Upper lobe of left lung (tissue), 6 donors: ENCODE measurements at regions not wholly inside any gene's neighbourhood (a gene's known extent, or its start where the extent isn't known, plus 50 kb on each side); places are given as distances from the start of the nearest gene placed in this dataset.

Experiments
- ATAC-seq, 2 donors: fragments of 200-7000 bp; cut with Tn5 transposase; one replicate each; pipeline ENCODE4 v1.9.1; 2022; ENCODE audit warnings: mild to moderate bottlenecking in 2 of 2, moderate library complexity in 2 of 2; ENCODE audit not compliant: low FRiP score in 2 of 2
- DNase-seq, 2 donors: peaks; one replicate each; pipeline ENCODE4 v3.0.0-alpha.2; 2019 to 2020
- H3K27ac ChIP-seq, 4 donors: fragments of 200-600 bp; sonication (generic); one replicate each; pipeline ENCODE4 v1.5.1; 2016 to 2019
- H3K27me3 ChIP-seq, 4 donors: fragments of 200-600 bp; sonication (generic); one replicate each; pipeline ENCODE4 v1.5.1; 2017 to 2019
- H3K36me3 ChIP-seq, 4 donors: fragments of 200-600 bp; sonication (generic); one replicate each; pipeline ENCODE4 v1.5.1; 2016 to 2019
- H3K4me1 ChIP-seq, 4 donors: fragments of 200-600 bp; sonication (generic); one replicate each; pipeline ENCODE4 v1.5.1; 2018 to 2019
- H3K4me3 ChIP-seq, 4 donors: fragments of 200-600 bp; sonication (generic); one replicate each; pipeline ENCODE4 v1.5.1; 2017 to 2019; ENCODE audit warnings: mild to moderate bottlenecking in 2 of 4, moderate library complexity in 1 of 4
- H3K9me3 ChIP-seq, 4 donors: fragments of 200-600 bp; sonication (generic); one replicate each; pipeline ENCODE4 v1.5.1; 2018 to 2019
- EP300 ChIP-seq, 4 donors: sonication (generic); formaldehyde crosslinking; IDR thresholded peaks; one replicate each; pipeline ENCODE4 v1.5.1; 2017; ENCODE audit warnings: antibody characterized with exemption in 4 of 4, control low read depth in 2 of 4
- POLR2A ChIP-seq, 4 donors: fragments of 450-650 bp; IDR thresholded peaks; one replicate each; pipeline ENCODE4 v1.5.1; 2016 to 2017; ENCODE audit warnings: antibody characterized with exemption in 4 of 4, mild to moderate bottlenecking in 2 of 4
- POLR2AphosphoS5 ChIP-seq, 2 donors: sonication (generic); formaldehyde crosslinking; IDR thresholded peaks; one replicate each; pipeline ENCODE4 v1.5.1; 2017; ENCODE audit warnings: antibody characterized with exemption in 2 of 2
- WGBS, 2 donors: methylation state at CpG; one replicate each; pipeline ENCODE4 v1.1.5; 2017 to 2018; 5-methylcytosine and 5-hydroxymethylcytosine counted together
- TF ChIP-seq, protein P1 (sequence below), 6 experiments: fragments of 450-650 bp in 4 of 6; fragments of 200-600 bp in 2 of 6; sonication (generic) in 2 of 6; IDR thresholded peaks; one replicate each; pipeline ENCODE4 v1.5.1; 2016 to 2019; ENCODE audit warnings: antibody characterized with exemption in 6 of 6
- donor health status: DM: no; HTN: no; CAD: no; lungs with moderate emphysema.
- donor health status: DM: no; HTN: yes; CAD: no; lungs with severe emphysema.

DNA sequence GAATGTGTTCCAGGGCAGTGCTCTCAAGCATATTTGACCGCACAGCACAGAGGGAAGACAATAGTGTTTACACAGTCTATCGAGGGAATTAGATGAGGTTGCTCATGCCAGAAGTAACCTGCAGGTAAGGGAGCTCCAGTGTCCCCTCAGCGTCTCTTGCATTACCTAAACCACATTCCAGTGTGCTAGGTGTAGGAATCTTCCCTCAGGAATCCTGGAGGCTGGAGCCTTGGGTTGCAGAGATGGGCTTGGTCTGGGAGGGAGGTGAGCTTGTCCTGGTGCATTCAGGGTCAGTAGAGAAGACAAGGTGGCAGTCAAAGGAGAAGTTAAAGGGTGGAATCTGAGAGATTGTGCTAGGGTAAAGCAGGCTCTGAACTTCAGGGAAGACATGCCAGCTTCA is 56.3 kb downstream of the SOX14 start:
- no peaks in the 10 kb centered on the region for H3K27me3 ChIP-seq
- ATAC-seq: no peak
- H3K27ac ChIP-seq: no peak overlapping the region
- no peak overlapping the region for H3K4me3 ChIP-seq
- DNase-seq: no peak
- H3K4me1 ChIP-seq: no peaks in the 10 kb centered on the region
- no peak for TF ChIP-seq EP300 (IDR thresholded peaks at IDR 0.05)
- TF ChIP-seq, protein P1, sequence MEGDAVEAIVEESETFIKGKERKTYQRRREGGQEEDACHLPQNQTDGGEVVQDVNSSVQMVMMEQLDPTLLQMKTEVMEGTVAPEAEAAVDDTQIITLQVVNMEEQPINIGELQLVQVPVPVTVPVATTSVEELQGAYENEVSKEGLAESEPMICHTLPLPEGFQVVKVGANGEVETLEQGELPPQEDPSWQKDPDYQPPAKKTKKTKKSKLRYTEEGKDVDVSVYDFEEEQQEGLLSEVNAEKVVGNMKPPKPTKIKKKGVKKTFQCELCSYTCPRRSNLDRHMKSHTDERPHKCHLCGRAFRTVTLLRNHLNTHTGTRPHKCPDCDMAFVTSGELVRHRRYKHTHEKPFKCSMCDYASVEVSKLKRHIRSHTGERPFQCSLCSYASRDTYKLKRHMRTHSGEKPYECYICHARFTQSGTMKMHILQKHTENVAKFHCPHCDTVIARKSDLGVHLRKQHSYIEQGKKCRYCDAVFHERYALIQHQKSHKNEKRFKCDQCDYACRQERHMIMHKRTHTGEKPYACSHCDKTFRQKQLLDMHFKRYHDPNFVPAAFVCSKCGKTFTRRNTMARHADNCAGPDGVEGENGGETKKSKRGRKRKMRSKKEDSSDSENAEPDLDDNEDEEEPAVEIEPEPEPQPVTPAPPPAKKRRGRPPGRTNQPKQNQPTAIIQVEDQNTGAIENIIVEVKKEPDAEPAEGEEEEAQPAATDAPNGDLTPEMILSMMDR (IDR thresholded peaks at IDR 0.05): no peak
- TF ChIP-seq POLR2AphosphoS5 (IDR thresholded peaks at IDR 0.05): no peak
- TF ChIP-seq POLR2A (IDR thresholded peaks at IDR 0.05): no peak
- no peaks in the 10 kb centered on the region for H3K36me3 ChIP-seq
- no peaks in the 10 kb centered on the region for H3K9me3 ChIP-seq
- WGBS, 2 donors: 67 to 71% methylated on average over 3 of the region's 3 CpGs

DNA sequence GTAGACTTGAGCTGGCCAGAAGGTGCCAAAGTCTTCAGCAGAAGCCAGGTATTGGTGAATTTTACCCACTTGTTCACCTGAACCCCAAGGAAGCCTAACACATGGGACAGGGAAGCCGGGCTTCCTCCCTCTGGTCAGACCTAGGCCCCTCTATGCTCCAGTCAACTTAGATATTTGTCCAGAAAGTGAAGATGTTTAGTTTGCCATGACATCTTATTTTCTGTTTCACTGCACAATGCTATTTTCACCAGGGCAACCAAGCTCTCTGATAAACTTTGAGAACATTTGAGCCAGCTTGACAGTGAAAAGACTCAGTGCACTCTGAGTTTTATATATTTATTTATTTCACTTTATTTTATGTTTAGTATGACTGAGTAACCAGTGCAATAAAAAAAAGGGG is 71.0 kb downstream of the SOX14 start:
- DNase-seq: no peak
- Histone ChIP-seq H3K27ac (no peak overlapping the region), H3K36me3 (no peaks in the 10 kb centered on the region), H3K4me3 (no peak overlapping the region), H3K4me1 (no peaks in the 10 kb centered on the region), H3K27me3 (no peaks in the 10 kb centered on the region), H3K9me3 (no peaks in the 10 kb centered on the region)
- WGBS, 2 donors: 78 to 100% methylated on average over 1 of the region's 1 CpG
- TF ChIP-seq POLR2AphosphoS5 (IDR thresholded peaks at IDR 0.05): no peak
- TF ChIP-seq, protein P1 (IDR thresholded peaks at IDR 0.05): no peak
- no peak for TF ChIP-seq POLR2A (IDR thresholded peaks at IDR 0.05)
- TF ChIP-seq EP300 (IDR thresholded peaks at IDR 0.05): no peak
- no peak for ATAC-seq

DNA sequence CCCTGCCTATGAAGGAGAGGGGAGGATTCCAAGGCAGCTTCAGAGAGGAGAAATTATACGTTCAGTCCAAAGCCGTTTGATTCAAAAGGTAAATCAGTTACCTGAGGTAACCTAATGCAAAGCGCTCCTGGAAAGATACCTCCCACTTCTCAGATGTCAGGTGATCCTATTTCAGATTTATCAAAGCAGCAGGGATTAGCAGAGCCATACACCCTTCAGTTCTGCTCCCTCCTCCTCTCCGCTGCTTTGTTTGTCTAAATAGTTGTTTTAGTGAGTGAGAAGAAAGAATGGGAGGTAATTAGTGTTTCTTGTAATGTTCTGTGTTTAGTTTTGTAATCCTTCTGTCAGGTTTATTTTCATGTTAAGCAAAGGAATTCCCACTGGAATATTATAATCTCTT is 81.1 kb downstream of the SOX14 start:
- Histone ChIP-seq H3K9me3 (no peaks in the 10 kb centered on the region), H3K27me3 (no peaks in the 10 kb centered on the region), H3K27ac (no peak overlapping the region), H3K4me1 (no peaks in the 10 kb centered on the region), H3K4me3 (no peak overlapping the region), H3K36me3 (no peaks in the 10 kb centered on the region)
- 22 to 40% methylated on average over 4 of the region's 4 CpGs for WGBS, 2 donors
- no peak for DNase-seq
- TF ChIP-seq, protein P1 (IDR thresholded peaks at IDR 0.05): no peak
- TF ChIP-seq POLR2A (IDR thresholded peaks at IDR 0.05) (no peak), EP300 (IDR thresholded peaks at IDR 0.05) (no peak), POLR2AphosphoS5 (IDR thresholded peaks at IDR 0.05) (no peak)
- ATAC-seq: no peak

DNA sequence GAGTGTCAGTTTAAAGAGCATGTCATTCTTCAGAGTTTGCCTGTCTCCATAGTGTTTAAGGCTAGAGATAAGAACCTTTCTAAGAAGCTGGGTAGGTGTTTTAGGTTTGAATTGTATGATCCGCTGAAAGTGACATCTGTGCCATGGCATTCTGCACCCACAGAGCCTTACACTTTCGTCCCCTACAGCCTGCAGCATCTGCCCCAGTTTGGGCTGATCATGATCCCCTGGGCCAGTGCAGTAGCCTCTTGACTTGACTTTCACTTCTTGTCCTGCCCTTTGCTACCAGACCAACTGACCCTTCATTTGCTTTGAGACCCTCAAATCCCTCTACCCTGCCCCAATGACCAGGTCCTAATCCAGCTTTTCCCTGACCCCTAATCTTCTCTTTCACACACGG is 81.6 kb downstream of the SOX14 start:
- WGBS, 2 donors: 60 to 64% methylated on average over 3 of the region's 3 CpGs
- DNase-seq: no peak
- no peaks in the 10 kb centered on the region for H3K9me3 ChIP-seq
- no peaks in the 10 kb centered on the region for H3K27me3 ChIP-seq
- H3K27ac ChIP-seq: no peak overlapping the region
- no peak for ATAC-seq
- H3K4me3 ChIP-seq: no peak overlapping the region
- no peaks in the 10 kb centered on the region for H3K36me3 ChIP-seq
- H3K4me1 ChIP-seq: no peaks in the 10 kb centered on the region
- TF ChIP-seq POLR2AphosphoS5 (IDR thresholded peaks at IDR 0.05) (no peak), POLR2A (IDR thresholded peaks at IDR 0.05) (no peak)
- TF ChIP-seq, protein P1 (IDR thresholded peaks at IDR 0.05): no peak

DNA sequence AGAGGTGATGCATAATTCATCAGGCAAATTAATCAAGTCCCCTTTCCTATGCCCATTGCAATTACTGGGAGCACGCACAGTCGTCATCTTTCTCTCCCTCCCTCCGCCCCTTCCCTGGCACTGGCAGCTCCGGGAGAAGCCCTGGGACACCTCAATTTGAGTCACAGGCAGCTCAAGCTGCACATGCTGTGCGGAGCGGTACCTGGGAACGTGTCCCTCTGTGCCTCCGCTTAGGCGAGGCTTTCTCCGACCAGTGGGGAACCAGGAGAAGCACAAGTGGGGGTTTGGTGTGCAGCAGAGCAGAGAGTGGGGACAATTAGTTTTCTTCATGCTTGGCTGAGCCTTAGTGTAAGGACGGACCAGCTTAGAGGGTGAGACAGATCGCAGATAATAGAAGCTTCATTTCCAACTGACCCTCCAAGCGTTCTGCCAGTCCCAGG is 88.3 kb downstream of the SOX14 start:
- no peaks in the 10 kb centered on the region for H3K4me1 ChIP-seq
- H3K4me3 ChIP-seq: no peak overlapping the region
- H3K27ac ChIP-seq: no peak overlapping the region
- H3K9me3 ChIP-seq: no peaks in the 10 kb centered on the region
- 73 to 79% methylated on average over 13 of the region's 13 CpGs for WGBS, 2 donors
- ATAC-seq (no peak), DNase-seq (no peak)
- TF ChIP-seq, protein P1 (IDR thresholded peaks at IDR 0.05): no peak
- TF ChIP-seq POLR2AphosphoS5 (IDR thresholded peaks at IDR 0.05) (no peak), POLR2A (IDR thresholded peaks at IDR 0.05) (no peak), EP300 (IDR thresholded peaks at IDR 0.05) (no peak)
- H3K36me3 ChIP-seq: no peaks in the 10 kb centered on the region
- no peaks in the 10 kb centered on the region for H3K27me3 ChIP-seq
